IMR-90 (cell line): ENCODE measurements at regions not wholly inside any gene's neighbourhood (a gene's known extent, or its start where the extent isn't known, plus 50 kb on each side); places are given as distances from the start of the nearest gene placed in this dataset.

Experiments
- ATAC-seq: fragments of 200-7000 bp; cut with Tn5 transposase; 2 replicates; pipeline ENCODE4 v1.9.1; 2020; ENCODE audit warnings: low read depth, mild to moderate bottlenecking, moderate library complexity
- BruUV-seq: library from RNA; stranded (reverse); fragments of 400-500 nt; replicated peaks from 2 replicates; lab custom pipeline; 2021; lab: Mats Ljungman, UMichigan
- CTCF ChIA-PET: fragments of 300-600 bp; formaldehyde crosslinking; extraction: SDS; loops from one replicate; lab custom pipeline; 2021; ENCODE audit warnings: antibody characterized with exemption; lab: Yijun Ruan, JAX
- POLR2A ChIA-PET: fragments of 300-600 bp; sonication (Branson Sonifier 250); formaldehyde crosslinking; loops from one replicate; lab custom pipeline; 2022; ENCODE audit warnings: antibody characterized with exemption; ENCODE audit not compliant: unreplicated experiment; lab: Charles Lee
- DNase-seq: peaks from one replicate; pipeline ENCODE4 v3.0.0; 2013
- H2AFZ ChIP-seq: replicated peaks from 2 replicates; pipeline ENCODE3; 2013; ENCODE audit warnings: low read length, mild to moderate bottlenecking; ENCODE audit not compliant: poor library complexity
- H2AK5ac ChIP-seq: 2 replicates; pipeline ENCODE4 v1.6.1; 2013; ENCODE audit warnings: low read depth, low read length, inconsistent platforms
- H2AK9ac ChIP-seq: replicated peaks from 2 replicates; pipeline ENCODE3; 2013; ENCODE audit warnings: mild to moderate bottlenecking, low read depth, low read length, moderate library complexity; ENCODE audit not compliant: poor library complexity
- H2BK120ac ChIP-seq: 2 replicates; pipeline ENCODE4 v1.6.1; 2013; ENCODE audit warnings: low read depth, low read length, inconsistent platforms
- H2BK15ac ChIP-seq: 3 replicates; pipeline ENCODE4 v1.6.1; 2013; ENCODE audit warnings: low read depth, low read length, inconsistent platforms
- H2BK20ac ChIP-seq: 2 replicates; pipeline ENCODE4 v1.6.1; 2013; ENCODE audit warnings: low read depth, mild to moderate bottlenecking, inconsistent platforms, low read length, moderate library complexity
- H2BK5ac ChIP-seq: 2 replicates; pipeline ENCODE4 v1.6.1; 2013; ENCODE audit warnings: mild to moderate bottlenecking, low read depth, low read length, inconsistent platforms; ENCODE audit not compliant: poor library complexity, severe bottlenecking
- H3K14ac ChIP-seq: replicated peaks from 2 replicates; pipeline ENCODE4 v1.6.1; 2013; ENCODE audit warnings: low read depth, low read length, inconsistent platforms
- H3K18ac ChIP-seq: 2 replicates; pipeline ENCODE4 v1.6.1; 2013; ENCODE audit warnings: low read depth, low read length, control low read depth
- H3K23ac ChIP-seq: 2 replicates; pipeline ENCODE4 v1.6.1; 2013; ENCODE audit warnings: low read depth, low read length, inconsistent platforms
- H3K27ac ChIP-seq: 2 replicates; pipeline ENCODE4 v1.5.1; 2013; ENCODE audit warnings: mild to moderate bottlenecking, control low read depth, low read length; ENCODE audit not compliant: insufficient read depth
- H3K27me3 ChIP-seq: 2 replicates; pipeline ENCODE4 v1.6.1; 2013; ENCODE audit warnings: low read length; ENCODE audit not compliant: control insufficient read depth, insufficient read depth
- H3K36me3 ChIP-seq: 2 replicates; pipeline ENCODE4 v1.6.1; 2013; ENCODE audit warnings: low read length, mixed read lengths; ENCODE audit not compliant: control insufficient read depth, insufficient read depth
- H3K4ac ChIP-seq: 2 replicates; pipeline ENCODE4 v1.6.1; 2013; ENCODE audit warnings: low read depth, low read length, inconsistent platforms
- H3K4me1 ChIP-seq: 2 replicates; pipeline ENCODE4 v1.6.1; 2013; ENCODE audit warnings: low read length, mixed read lengths; ENCODE audit not compliant: control insufficient read depth, insufficient read depth
- H3K4me2 ChIP-seq: 2 replicates; pipeline ENCODE4 v1.6.1; 2013; ENCODE audit warnings: low read depth, mild to moderate bottlenecking, control low read depth, low read length, moderate library complexity
- H3K4me3 ChIP-seq: 2 replicates; pipeline ENCODE4 v1.5.1; 2013; ENCODE audit warnings: low read depth, mild to moderate bottlenecking, control low read depth, low read length, moderate library complexity; ENCODE audit not compliant: insufficient read depth
- H3K56ac ChIP-seq: 2 replicates; pipeline ENCODE4 v1.6.1; 2013; ENCODE audit warnings: low read length, inconsistent platforms; ENCODE audit not compliant: insufficient read depth; ENCODE audit errors: extremely low read depth
- H3K79me1 ChIP-seq, 2 experiments: 2 replicates each; pipeline ENCODE4 v1.6.1; 2013; ENCODE audit warnings: low read length in 2 of 2, inconsistent platforms in 1 of 2, low read depth in 1 of 2
- H3K9ac ChIP-seq: 2 replicates; pipeline ENCODE4 v1.6.1; 2013; ENCODE audit warnings: low read depth, low read length, control low read depth
- H3K9me1 ChIP-seq: 2 replicates; pipeline ENCODE4 v1.6.1; 2013; ENCODE audit warnings: low read length, inconsistent platforms; ENCODE audit not compliant: insufficient read depth
- H3K9me3 ChIP-seq: 2 replicates; pipeline ENCODE4 v1.6.1; 2013; ENCODE audit warnings: low read length; ENCODE audit not compliant: control insufficient read depth, insufficient read depth
- H4K20me1 ChIP-seq: 2 replicates; pipeline ENCODE4 v1.6.1; 2013; ENCODE audit warnings: low read length, inconsistent platforms; ENCODE audit not compliant: insufficient read depth
- H4K5ac ChIP-seq: 2 replicates; pipeline ENCODE4 v1.6.1; 2013; ENCODE audit warnings: mild to moderate bottlenecking, low read depth, low read length, control low read depth
- H4K8ac ChIP-seq, 2 experiments: 2 replicates each; pipeline ENCODE4 v1.6.1; 2013; ENCODE audit warnings: low read depth in 2 of 2, low read length in 2 of 2, control low read depth in 1 of 2, inconsistent platforms in 1 of 2
- H4K91ac ChIP-seq: 2 replicates; pipeline ENCODE4 v1.6.1; 2013; ENCODE audit warnings: low read depth, low read length, inconsistent platforms; ENCODE audit not compliant: insufficient read depth
- BHLHE40 ChIP-seq: fragments of 150-350 bp; IDR thresholded peaks from 2 replicates; pipeline ENCODE4 v1.6.1; 2016; ENCODE audit warnings: mild to moderate bottlenecking, low read depth, low read length
- CEBPB ChIP-seq: IDR thresholded peaks from 2 replicates; pipeline ENCODE4 v1.6.1; 2012; ENCODE audit warnings: low read depth, low read length, improper control_type of control experiment
- CHD1 ChIP-seq: IDR thresholded peaks from 2 replicates; pipeline ENCODE4 v1.6.1; 2012; ENCODE audit warnings: low read depth, low read length, improper control_type of control experiment
- FOS ChIP-seq: fragments of 150-350 bp; IDR thresholded peaks from 2 replicates; pipeline ENCODE4 v1.6.1; 2016; ENCODE audit warnings: low read depth, low read length
- MAFK ChIP-seq: IDR thresholded peaks from 2 replicates; pipeline ENCODE4 v1.6.1; 2012; ENCODE audit warnings: low read depth, low read length, improper control_type of control experiment
- MAZ ChIP-seq: IDR thresholded peaks from 2 replicates; pipeline ENCODE4 v1.6.1; 2012; ENCODE audit warnings: low read depth, mild to moderate bottlenecking, low read length, improper control_type of control experiment, moderate library complexity, borderline replicate concordance
- MXI1 ChIP-seq: IDR thresholded peaks from 2 replicates; pipeline ENCODE4 v1.6.1; 2012; ENCODE audit warnings: low read depth, mild to moderate bottlenecking, low read length, moderate library complexity, borderline replicate concordance
- NFE2L2 ChIP-seq: fragments of 150-350 bp; IDR thresholded peaks from 2 replicates; pipeline ENCODE4 v1.6.1; 2016; ENCODE audit warnings: low read depth, mild to moderate bottlenecking, low read length
- POLR2A ChIP-seq: IDR thresholded peaks from 2 replicates; pipeline ENCODE4 v1.6.1; 2012; ENCODE audit warnings: mild to moderate bottlenecking, low read depth, low read length
- RCOR1 ChIP-seq: IDR thresholded peaks from 2 replicates; pipeline ENCODE4 v1.6.1; 2012; ENCODE audit warnings: mild to moderate bottlenecking, low read length, improper control_type of control experiment; ENCODE audit not compliant: insufficient replicate concordance
- RFX5 ChIP-seq: IDR thresholded peaks from 2 replicates; pipeline ENCODE4 v1.8.0; 2012; ENCODE audit warnings: low read depth, mild to moderate bottlenecking, low read length, moderate library complexity
- SMC3 ChIP-seq: fragments of 150-350 bp; IDR thresholded peaks from 2 replicates; pipeline ENCODE4 v1.6.1; 2016; ENCODE audit warnings: low read depth, mild to moderate bottlenecking, antibody characterized with exemption, low read length, moderate library complexity
- WGBS, 2 experiments: methylation state at CpG; one replicate each; pipeline versions ENCODE4 v1.1.5 to v1.1.7; 2013; ENCODE audit warnings: missing lambda C conversion rate in 2 of 2; ENCODE audit not compliant: insufficient read length in 1 of 2; ENCODE audit errors: extremely low coverage in 2 of 2; 5-methylcytosine and 5-hydroxymethylcytosine counted together
- dilution Hi-C: fragments of 300-500 bp; cut with HindIII; formaldehyde crosslinking; loops from one replicate; pipeline ENCODE4 v1.14.3; 2018; ENCODE audit warnings: low sequenced_read_pairs; ENCODE audit not compliant: unreplicated experiment
- in situ Hi-C: fragments of 300-500 bp; cut with MboI; formaldehyde crosslinking; loops from 3 replicates; pipeline ENCODE4 v1.14.3; 2019; ENCODE audit warnings: low sequenced_read_pairs, inconsistent platforms, mixed read lengths
- intact Hi-C: fragments of 100-400 bp; cut with micrococcal nuclease; formaldehyde crosslinking; loops from 2 replicates; pipeline ENCODE4 v1.10.0; 2022
- TF ChIP-seq, protein P1 (sequence below): conservative IDR thresholded peaks from 2 replicates; pipeline ENCODE4 v1.5.1; 2012; ENCODE audit warnings: mild to moderate bottlenecking, low read depth, low read length, improper control_type of control experiment
- TF ChIP-seq, protein P2 (sequence below): fragments of 150-350 bp; IDR thresholded peaks from 2 replicates; pipeline ENCODE4 v1.6.1; 2016; ENCODE audit warnings: low read depth, mild to moderate bottlenecking, low read length, moderate library complexity, borderline replicate concordance
- TF ChIP-seq, protein P3 (sequence below): fragments of 150-350 bp; IDR thresholded peaks from 2 replicates; pipeline ENCODE4 v1.6.1; 2017; ENCODE audit warnings: mild to moderate bottlenecking, antibody characterized with exemption, low read length, low read depth

DNA sequence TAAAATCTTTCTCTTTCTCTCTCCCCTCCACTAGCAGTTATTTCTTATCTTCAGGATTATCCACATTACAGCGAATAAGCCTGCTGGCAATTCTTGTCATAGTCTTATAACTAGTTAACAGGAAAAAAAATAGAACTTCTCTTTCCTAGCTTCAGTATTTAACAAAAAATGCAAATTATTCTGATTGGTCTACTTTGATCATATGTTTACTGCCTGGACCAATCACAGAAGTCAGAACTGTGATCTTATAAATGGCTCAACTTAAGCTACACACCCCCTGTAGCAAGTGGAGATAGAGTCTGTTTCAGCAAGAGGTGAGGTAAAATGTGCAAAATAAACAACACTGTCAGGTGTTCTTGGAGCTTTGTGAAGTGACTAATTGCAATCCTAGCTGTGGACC, 389.4 kb upstream of the TUSC1 start:
- Histone ChIP-seq H3K4ac (no peak overlapping the region), H3K9me1 (no peaks in the 10 kb centered on the region), H2AK9ac (no peak overlapping the region), H3K79me1 (no peaks in the 10 kb centered on the region), H4K5ac (no peak overlapping the region), H3K27ac (no peak overlapping the region), H3K9ac (no peak overlapping the region), H2AFZ (no peak overlapping the region), H3K56ac (no peak overlapping the region), H2BK120ac (no peak overlapping the region), H3K4me1 (no peaks in the 10 kb centered on the region), H4K8ac (no peak overlapping the region), H2BK20ac (no peak overlapping the region), H3K27me3 (no peaks in the 10 kb centered on the region), H3K18ac (no peak overlapping the region), H4K91ac (no peak overlapping the region), H2BK5ac (no peak overlapping the region), H2AK5ac (no peak overlapping the region), H3K36me3 (no peaks in the 10 kb centered on the region), H3K9me3 (no peaks in the 10 kb centered on the region), H3K23ac (no peak overlapping the region), H3K4me3 (no peak overlapping the region), H2BK15ac (no peak overlapping the region), H3K4me2 (no peak overlapping the region), H3K14ac (no peak overlapping the region), H4K20me1 (no peaks in the 10 kb centered on the region)
- no CpG with 5 or more reads among the region's 1 CpG for WGBS, 2 experiments
- intact Hi-C loops, result loop anchor here (10.0 kb wide), 1 partner anchor 137 kb away; no protein-coding TSS in a partner anchor
- no peak for DNase-seq
- ChIA-PET CTCF (no interaction called here), POLR2A (no interaction called here)
- dilution Hi-C loops, result no loop called here
- ATAC-seq, result no peak
- BruUV-seq, result no TSS peak
- TF ChIP-seq, protein P1, sequence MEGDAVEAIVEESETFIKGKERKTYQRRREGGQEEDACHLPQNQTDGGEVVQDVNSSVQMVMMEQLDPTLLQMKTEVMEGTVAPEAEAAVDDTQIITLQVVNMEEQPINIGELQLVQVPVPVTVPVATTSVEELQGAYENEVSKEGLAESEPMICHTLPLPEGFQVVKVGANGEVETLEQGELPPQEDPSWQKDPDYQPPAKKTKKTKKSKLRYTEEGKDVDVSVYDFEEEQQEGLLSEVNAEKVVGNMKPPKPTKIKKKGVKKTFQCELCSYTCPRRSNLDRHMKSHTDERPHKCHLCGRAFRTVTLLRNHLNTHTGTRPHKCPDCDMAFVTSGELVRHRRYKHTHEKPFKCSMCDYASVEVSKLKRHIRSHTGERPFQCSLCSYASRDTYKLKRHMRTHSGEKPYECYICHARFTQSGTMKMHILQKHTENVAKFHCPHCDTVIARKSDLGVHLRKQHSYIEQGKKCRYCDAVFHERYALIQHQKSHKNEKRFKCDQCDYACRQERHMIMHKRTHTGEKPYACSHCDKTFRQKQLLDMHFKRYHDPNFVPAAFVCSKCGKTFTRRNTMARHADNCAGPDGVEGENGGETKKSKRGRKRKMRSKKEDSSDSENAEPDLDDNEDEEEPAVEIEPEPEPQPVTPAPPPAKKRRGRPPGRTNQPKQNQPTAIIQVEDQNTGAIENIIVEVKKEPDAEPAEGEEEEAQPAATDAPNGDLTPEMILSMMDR, result no peak
- TF ChIP-seq BHLHE40 (no peak), RFX5 (no peak), MAZ (no peak), CEBPB (no peak), RCOR1 (no peak), NFE2L2 (no peak), FOS (no peak), CHD1 (no peak), POLR2A (no peak), MXI1 (no peak), MAFK (no peak), SMC3 (no peak)
- TF ChIP-seq, protein P2, sequence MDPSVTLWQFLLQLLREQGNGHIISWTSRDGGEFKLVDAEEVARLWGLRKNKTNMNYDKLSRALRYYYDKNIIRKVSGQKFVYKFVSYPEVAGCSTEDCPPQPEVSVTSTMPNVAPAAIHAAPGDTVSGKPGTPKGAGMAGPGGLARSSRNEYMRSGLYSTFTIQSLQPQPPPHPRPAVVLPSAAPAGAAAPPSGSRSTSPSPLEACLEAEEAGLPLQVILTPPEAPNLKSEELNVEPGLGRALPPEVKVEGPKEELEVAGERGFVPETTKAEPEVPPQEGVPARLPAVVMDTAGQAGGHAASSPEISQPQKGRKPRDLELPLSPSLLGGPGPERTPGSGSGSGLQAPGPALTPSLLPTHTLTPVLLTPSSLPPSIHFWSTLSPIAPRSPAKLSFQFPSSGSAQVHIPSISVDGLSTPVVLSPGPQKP, result no peak
- TF ChIP-seq, protein P3, sequence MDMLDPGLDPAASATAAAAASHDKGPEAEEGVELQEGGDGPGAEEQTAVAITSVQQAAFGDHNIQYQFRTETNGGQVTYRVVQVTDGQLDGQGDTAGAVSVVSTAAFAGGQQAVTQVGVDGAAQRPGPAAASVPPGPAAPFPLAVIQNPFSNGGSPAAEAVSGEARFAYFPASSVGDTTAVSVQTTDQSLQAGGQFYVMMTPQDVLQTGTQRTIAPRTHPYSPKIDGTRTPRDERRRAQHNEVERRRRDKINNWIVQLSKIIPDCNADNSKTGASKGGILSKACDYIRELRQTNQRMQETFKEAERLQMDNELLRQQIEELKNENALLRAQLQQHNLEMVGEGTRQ, result no peak
- in situ Hi-C loops, result no loop called here
